ENCODE measurements at regions not wholly inside any gene's neighbourhood (a gene's known extent, or its start where the extent isn't known, plus 50 kb on each side); places are given as distances from the start of the nearest gene placed in this dataset.

GRCh38 chr6:164015088-164015484 is 600.6 kb downstream of the QKI start:
- TF ChIP-seq POLR2AphosphoS5 (IDR thresholded peaks at IDR 0.05; ENCODE audit: borderline replicate concordance, low read depth, low read length), result no peak
- TF ChIP-seq EZH2 (IDR thresholded peaks at IDR 0.05), result no peak
- no peak for TF ChIP-seq FOXP2 (optimal IDR thresholded peaks at IDR 0.05; ENCODE audit: control extremely low read depth, extremely low read length, insufficient read depth)
